ENCODE measurements at regions not wholly inside any gene's neighbourhood (a gene's known extent, or its start where the extent isn't known, plus 50 kb on each side); places are given as distances from the start of the nearest gene placed in this dataset.

DNA sequence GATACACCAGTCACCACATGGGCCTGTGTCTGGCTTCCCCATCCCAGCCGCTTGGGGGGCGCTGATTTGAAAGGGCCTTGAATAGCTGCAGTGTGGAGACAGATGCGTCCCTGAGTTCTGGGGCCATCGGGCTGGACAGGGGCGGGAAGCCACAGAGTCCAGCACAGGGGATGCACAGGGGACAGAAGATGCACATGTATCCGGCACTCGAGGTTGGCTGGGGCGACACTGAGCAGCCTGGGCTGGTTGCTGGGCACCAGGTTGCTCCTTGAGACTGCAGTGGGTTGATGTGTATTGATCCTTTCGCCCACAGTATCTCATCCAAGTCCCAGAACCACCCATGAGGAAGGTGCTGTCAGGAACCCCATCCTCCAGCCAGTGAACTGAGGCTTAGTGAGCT, 99.3 kb upstream of the SYT13 start:
- BruUV-seq (replicated peaks): no TSS peak
- H3K4me2 ChIP-seq (ENCODE audit: low read depth, low read length): no peak overlapping the region
- no peak overlapping the region for H3K56ac ChIP-seq (ENCODE audit: extremely low read depth, insufficient read depth, low read length)
- intact Hi-C loops (cut with micrococcal nuclease) (no loop called here), dilution Hi-C loops (cut with HindIII; ENCODE audit: low sequenced_read_pairs, unreplicated experiment) (no loop called here), in situ Hi-C loops (cut with MboI; ENCODE audit: low sequenced_read_pairs) (no loop called here)
- no peaks in the 10 kb centered on the region for H3K79me1 ChIP-seq (ENCODE audit: low read depth in 1 of 2, low read length in 2 of 2)
- no peak overlapping the region for H3K18ac ChIP-seq (ENCODE audit: low read depth, low read length)
- 86% methylated on average over 5 of the region's 9 CpGs; no CpG with 5 or more reads in 1 of the 2 experiments for WGBS, 2 experiments (ENCODE audit: extremely low coverage in 2 of 2, insufficient read length in 1 of 2)
- no peak overlapping the region for H2BK20ac ChIP-seq (ENCODE audit: low read depth, low read length)
- H2AFZ ChIP-seq (replicated peaks; ENCODE audit: low read length, poor library complexity): no peak overlapping the region
- ChIA-PET POLR2A (ENCODE audit: unreplicated experiment) (no interaction called here), CTCF (no interaction called here)
- ATAC-seq (ENCODE audit: low read depth) (no peak), DNase-seq (no peak)
- no peak overlapping the region for H2AK9ac ChIP-seq (replicated peaks; ENCODE audit: low read depth, low read length, poor library complexity)
- no peaks in the 10 kb centered on the region for H3K9me1 ChIP-seq (ENCODE audit: insufficient read depth, low read length)
- no peak overlapping the region for H4K91ac ChIP-seq (ENCODE audit: insufficient read depth, low read depth, low read length)
- H3K4me3 ChIP-seq (ENCODE audit: insufficient read depth, low read depth, low read length): no peak overlapping the region
- TF ChIP-seq BHLHE40 (IDR thresholded peaks at IDR 0.05; ENCODE audit: low read depth, low read length): no peak
- TF ChIP-seq, protein P1, sequence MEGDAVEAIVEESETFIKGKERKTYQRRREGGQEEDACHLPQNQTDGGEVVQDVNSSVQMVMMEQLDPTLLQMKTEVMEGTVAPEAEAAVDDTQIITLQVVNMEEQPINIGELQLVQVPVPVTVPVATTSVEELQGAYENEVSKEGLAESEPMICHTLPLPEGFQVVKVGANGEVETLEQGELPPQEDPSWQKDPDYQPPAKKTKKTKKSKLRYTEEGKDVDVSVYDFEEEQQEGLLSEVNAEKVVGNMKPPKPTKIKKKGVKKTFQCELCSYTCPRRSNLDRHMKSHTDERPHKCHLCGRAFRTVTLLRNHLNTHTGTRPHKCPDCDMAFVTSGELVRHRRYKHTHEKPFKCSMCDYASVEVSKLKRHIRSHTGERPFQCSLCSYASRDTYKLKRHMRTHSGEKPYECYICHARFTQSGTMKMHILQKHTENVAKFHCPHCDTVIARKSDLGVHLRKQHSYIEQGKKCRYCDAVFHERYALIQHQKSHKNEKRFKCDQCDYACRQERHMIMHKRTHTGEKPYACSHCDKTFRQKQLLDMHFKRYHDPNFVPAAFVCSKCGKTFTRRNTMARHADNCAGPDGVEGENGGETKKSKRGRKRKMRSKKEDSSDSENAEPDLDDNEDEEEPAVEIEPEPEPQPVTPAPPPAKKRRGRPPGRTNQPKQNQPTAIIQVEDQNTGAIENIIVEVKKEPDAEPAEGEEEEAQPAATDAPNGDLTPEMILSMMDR (conservative IDR thresholded peaks at IDR 0.05; ENCODE audit: low read depth, low read length): no peak
- no peak for TF ChIP-seq MXI1 (IDR thresholded peaks at IDR 0.05; ENCODE audit: borderline replicate concordance, low read depth, low read length)
- no peak for TF ChIP-seq NFE2L2 (IDR thresholded peaks at IDR 0.05; ENCODE audit: low read depth, low read length)
- TF ChIP-seq CHD1 (IDR thresholded peaks at IDR 0.05; ENCODE audit: low read depth, low read length): no peak
- no peak for TF ChIP-seq MAFK (IDR thresholded peaks at IDR 0.05; ENCODE audit: low read depth, low read length)
- no peak for TF ChIP-seq POLR2A (IDR thresholded peaks at IDR 0.05; ENCODE audit: low read depth, low read length)
- TF ChIP-seq, protein P2, sequence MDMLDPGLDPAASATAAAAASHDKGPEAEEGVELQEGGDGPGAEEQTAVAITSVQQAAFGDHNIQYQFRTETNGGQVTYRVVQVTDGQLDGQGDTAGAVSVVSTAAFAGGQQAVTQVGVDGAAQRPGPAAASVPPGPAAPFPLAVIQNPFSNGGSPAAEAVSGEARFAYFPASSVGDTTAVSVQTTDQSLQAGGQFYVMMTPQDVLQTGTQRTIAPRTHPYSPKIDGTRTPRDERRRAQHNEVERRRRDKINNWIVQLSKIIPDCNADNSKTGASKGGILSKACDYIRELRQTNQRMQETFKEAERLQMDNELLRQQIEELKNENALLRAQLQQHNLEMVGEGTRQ (IDR thresholded peaks at IDR 0.05; ENCODE audit: low read depth, low read length): no peak
- no peaks in the 10 kb centered on the region for H4K20me1 ChIP-seq (ENCODE audit: insufficient read depth, low read length)
- H3K9me3 ChIP-seq (ENCODE audit: control insufficient read depth, insufficient read depth, low read length): no peaks in the 10 kb centered on the region
- H3K9ac ChIP-seq (ENCODE audit: low read depth, low read length): no peak overlapping the region
- no peak overlapping the region for H3K14ac ChIP-seq (replicated peaks; ENCODE audit: low read depth, low read length)
- H3K27ac ChIP-seq (ENCODE audit: insufficient read depth, low read length): no peak overlapping the region
- H2BK120ac ChIP-seq (ENCODE audit: low read depth, low read length): no peak overlapping the region
- H3K4ac ChIP-seq (ENCODE audit: low read depth, low read length): no peak overlapping the region
- H2BK5ac ChIP-seq (ENCODE audit: low read depth, low read length, poor library complexity, severe bottlenecking): no peak overlapping the region
- H2BK15ac ChIP-seq (ENCODE audit: low read depth, low read length): no peak overlapping the region
- H3K27me3 ChIP-seq (ENCODE audit: control insufficient read depth, insufficient read depth, low read length): peaks cover 11% of the 10 kb centered on the region; the same call in 1 of the 2 replicates
- H3K4me1 ChIP-seq (ENCODE audit: control insufficient read depth, insufficient read depth, low read length): no peaks in the 10 kb centered on the region
- H3K36me3 ChIP-seq (ENCODE audit: control insufficient read depth, insufficient read depth, low read length): no peaks in the 10 kb centered on the region
- H3K23ac ChIP-seq (ENCODE audit: low read depth, low read length): no peak overlapping the region
- no peak overlapping the region for H2AK5ac ChIP-seq (ENCODE audit: low read depth, low read length)
- H4K8ac ChIP-seq (ENCODE audit: low read depth in 2 of 2, low read length in 2 of 2): no peak overlapping the region
- H4K5ac ChIP-seq (ENCODE audit: low read depth, low read length): no peak overlapping the region

Measured in IMR-90 (cell line).